ENCODE measurements at regions not wholly inside any gene's neighbourhood (a gene's known extent, or its start where the extent isn't known, plus 50 kb on each side); places are given as distances from the start of the nearest gene placed in this dataset.

GRCh38 chr1:239924741-239925350, 166.8 kb upstream of the FMN2 start:
- TF ChIP-seq POLR2A (IDR thresholded peaks at IDR 0.05) (no peak), CTCF (IDR thresholded peaks at IDR 0.05) (no peak)

Data from ovary (tissue), 3 donors.